Natural killer cell (primary cell): ENCODE measurements at regions not wholly inside any gene's neighbourhood (a gene's known extent, or its start where the extent isn't known, plus 50 kb on each side); places are given as distances from the start of the nearest gene placed in this dataset.

Source experiments
- ATAC-seq, 3 donors: fragments of 150-1000 bp in 2 of 3; fragments of 200-7000 bp in 1 of 3; cut with Tn5 transposase; 1 replicate in 1 of 3; 2 replicates in 2 of 3; pipeline ENCODE4 v1.10.0; 2021; ENCODE audit warnings: mild to moderate bottlenecking in 2 of 3, moderate library complexity in 2 of 3
- DNase-seq, 2 donors: peaks; one replicate each; pipeline versions ENCODE4 v3.0.0 to v3.0.0-alpha.2; 2013 to 2021; ENCODE audit warnings: mixed read lengths in 1 of 2
- H3K27ac ChIP-seq: one replicate; pipeline ENCODE4 v1.5.1; 2013; ENCODE audit warnings: mild to moderate bottlenecking, low read length
- H3K27me3 ChIP-seq: one replicate; pipeline ENCODE4 v1.6.1; 2013; ENCODE audit warnings: low read length; ENCODE audit not compliant: control insufficient read depth, insufficient read depth
- H3K36me3 ChIP-seq: one replicate; pipeline ENCODE4 v1.6.1; 2013; ENCODE audit warnings: low read length; ENCODE audit not compliant: control insufficient read depth, insufficient read depth
- H3K4me1 ChIP-seq: one replicate; pipeline ENCODE4 v1.6.1; 2013; ENCODE audit warnings: low read length; ENCODE audit not compliant: control insufficient read depth, insufficient read depth
- H3K4me3 ChIP-seq: one replicate; pipeline ENCODE4 v1.5.1; 2013; ENCODE audit warnings: low read length
- H3K9me3 ChIP-seq: one replicate; pipeline ENCODE4 v1.6.1; 2013; ENCODE audit warnings: low read length; ENCODE audit not compliant: control insufficient read depth, insufficient read depth
- H3K27ac Mint-ChIP-seq, 2 donors: one replicate each; pipeline ENCODE4 v1.8.0; 2022; ENCODE audit warnings: mild to moderate bottlenecking in 2 of 2, mixed read lengths in 2 of 2, moderate library complexity in 1 of 2
- H3K27me3 Mint-ChIP-seq, 2 donors: one replicate each; pipeline ENCODE4 v1.8.0; 2022; ENCODE audit warnings: low read depth in 2 of 2, mixed read lengths in 2 of 2
- H3K36me3 Mint-ChIP-seq: one replicate; pipeline ENCODE4 v1.8.0; 2022; ENCODE audit warnings: mixed read lengths
- H3K4me1 Mint-ChIP-seq, 2 donors: one replicate each; pipeline ENCODE4 v1.8.0; 2022; ENCODE audit warnings: mixed read lengths in 2 of 2
- H3K4me3 Mint-ChIP-seq: one replicate; pipeline ENCODE4 v1.8.0; 2022; ENCODE audit warnings: mild to moderate bottlenecking, moderate library complexity, mixed read lengths
- H3K9me3 Mint-ChIP-seq, 2 donors: one replicate each; pipeline ENCODE4 v1.8.0; 2022; ENCODE audit warnings: mixed read lengths in 2 of 2
- WGBS: methylation state at CpG from one replicate; pipeline ENCODE4 v1.1.7; 2013; ENCODE audit warnings: missing lambda C conversion rate; ENCODE audit not compliant: insufficient coverage; 5-methylcytosine and 5-hydroxymethylcytosine counted together
- intact Hi-C: fragments of 100-400 bp; cut with micrococcal nuclease; formaldehyde crosslinking; loops from one replicate; pipeline ENCODE4 v1.14.2; 2022
- TF ChIP-seq, protein P1 (sequence below): fragments of 200-600 bp; IDR thresholded peaks from one replicate; pipeline ENCODE4 v1.8.0; 2022; ENCODE audit warnings: antibody characterized with exemption

GRCh38 chr4:106753426-106753825 lies 282.7 kb downstream of the DKK2 start:
- intact Hi-C loops, result no loop called here
- H3K9me3 Mint-ChIP-seq, result peaks cover 5 to 7% of the 10 kb centered on the region in 2 donors
- no peaks in the 10 kb centered on the region for H3K27me3 Mint-ChIP-seq
- H3K4me1 ChIP-seq, result no peaks in the 10 kb centered on the region
- DNase-seq (no peak), ATAC-seq (no peak)
- no peaks in the 10 kb centered on the region for H3K4me1 Mint-ChIP-seq
- H3K27ac ChIP-seq, result no peak overlapping the region
- H3K27me3 ChIP-seq, result no peaks in the 10 kb centered on the region
- H3K36me3 ChIP-seq, result no peaks in the 10 kb centered on the region
- no peak overlapping the region for H3K27ac Mint-ChIP-seq
- no peak overlapping the region for H3K4me3 ChIP-seq
- H3K36me3 Mint-ChIP-seq, result no peaks in the 10 kb centered on the region
- TF ChIP-seq, protein P1, sequence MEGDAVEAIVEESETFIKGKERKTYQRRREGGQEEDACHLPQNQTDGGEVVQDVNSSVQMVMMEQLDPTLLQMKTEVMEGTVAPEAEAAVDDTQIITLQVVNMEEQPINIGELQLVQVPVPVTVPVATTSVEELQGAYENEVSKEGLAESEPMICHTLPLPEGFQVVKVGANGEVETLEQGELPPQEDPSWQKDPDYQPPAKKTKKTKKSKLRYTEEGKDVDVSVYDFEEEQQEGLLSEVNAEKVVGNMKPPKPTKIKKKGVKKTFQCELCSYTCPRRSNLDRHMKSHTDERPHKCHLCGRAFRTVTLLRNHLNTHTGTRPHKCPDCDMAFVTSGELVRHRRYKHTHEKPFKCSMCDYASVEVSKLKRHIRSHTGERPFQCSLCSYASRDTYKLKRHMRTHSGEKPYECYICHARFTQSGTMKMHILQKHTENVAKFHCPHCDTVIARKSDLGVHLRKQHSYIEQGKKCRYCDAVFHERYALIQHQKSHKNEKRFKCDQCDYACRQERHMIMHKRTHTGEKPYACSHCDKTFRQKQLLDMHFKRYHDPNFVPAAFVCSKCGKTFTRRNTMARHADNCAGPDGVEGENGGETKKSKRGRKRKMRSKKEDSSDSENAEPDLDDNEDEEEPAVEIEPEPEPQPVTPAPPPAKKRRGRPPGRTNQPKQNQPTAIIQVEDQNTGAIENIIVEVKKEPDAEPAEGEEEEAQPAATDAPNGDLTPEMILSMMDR, result no peak
- H3K4me3 Mint-ChIP-seq, result no peak overlapping the region
- 50% methylated on average over 2 of the region's 3 CpGs for WGBS
- H3K9me3 ChIP-seq, result peaks cover 3% of the 10 kb centered on the region

DNA sequence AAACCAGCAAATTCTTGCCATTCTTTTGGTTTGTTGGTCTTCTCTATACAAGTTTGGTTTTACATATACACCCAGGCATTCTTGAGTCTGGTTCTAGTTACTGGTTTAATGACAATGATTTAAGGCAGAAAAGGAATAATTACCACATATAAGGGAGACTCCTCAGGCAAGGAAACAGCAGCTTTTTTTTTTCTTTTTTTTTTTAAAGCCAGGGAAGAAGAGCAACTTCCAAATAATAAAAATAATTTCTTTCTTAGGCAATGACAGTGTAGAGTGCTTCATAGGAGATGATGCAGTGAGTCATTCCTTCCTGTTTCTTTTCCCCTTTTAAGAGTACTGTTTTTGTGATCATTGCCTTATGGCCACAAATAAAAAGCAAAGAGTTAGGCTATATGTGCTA lies 289.7 kb downstream of the DKK2 start:
- Histone ChIP-seq H3K4me3 (no peak overlapping the region), H3K4me1 (no peaks in the 10 kb centered on the region), H3K27ac (no peak overlapping the region), H3K27me3 (no peaks in the 10 kb centered on the region), H3K36me3 (no peaks in the 10 kb centered on the region), H3K9me3 (no peaks in the 10 kb centered on the region)
- intact Hi-C loops, result no loop called here
- Mint-ChIP-seq H3K27ac (no peak overlapping the region), H3K36me3 (peaks cover 6% of the 10 kb centered on the region), H3K27me3 (no peaks in the 10 kb centered on the region), H3K4me3 (no peak overlapping the region), H3K9me3 (peaks cover 11 to 14% of the 10 kb centered on the region in 2 donors), H3K4me1 (no peaks in the 10 kb centered on the region)
- TF ChIP-seq, protein P1, result no peak
- no peak for DNase-seq
- ATAC-seq, result no peak

- Mint-ChIP-seq H3K27me3 (no peaks in the 10 kb centered on the region), H3K9me3 (peaks cover 6 to 9% of the 10 kb centered on the region in 2 donors), H3K4me1 (no peaks in the 10 kb centered on the region), H3K36me3 (no peaks in the 10 kb centered on the region), H3K27ac (no peak overlapping the region), H3K4me3 (no peak overlapping the region)
- 79% methylated on average over 1 of the region's 5 CpGs for WGBS
- Histone ChIP-seq H3K36me3 (no peaks in the 10 kb centered on the region), H3K9me3 (no peaks in the 10 kb centered on the region), H3K4me3 (no peak overlapping the region), H3K4me1 (no peaks in the 10 kb centered on the region), H3K27me3 (no peaks in the 10 kb centered on the region), H3K27ac (no peak overlapping the region)
- DNase-seq (no peak), ATAC-seq (no peak)
- TF ChIP-seq, protein P1, result no peak
- intact Hi-C loops, result no loop called here
These were observed 298.0 kb downstream of the DKK2 start for GRCh38 chr4:106738121-106738520.

- Histone ChIP-seq H3K36me3 (no peaks in the 10 kb centered on the region), H3K9me3 (no peaks in the 10 kb centered on the region), H3K4me1 (no peaks in the 10 kb centered on the region), H3K4me3 (no peak overlapping the region), H3K27ac (no peak overlapping the region), H3K27me3 (no peaks in the 10 kb centered on the region)
- Mint-ChIP-seq H3K4me3 (no peak overlapping the region), H3K36me3 (no peaks in the 10 kb centered on the region), H3K27ac (no peak overlapping the region), H3K27me3 (no peaks in the 10 kb centered on the region), H3K4me1 (no peaks in the 10 kb centered on the region), H3K9me3 (peaks cover 3 to 7% of the 10 kb centered on the region in 2 donors)
- TF ChIP-seq, protein P1, result no peak
- no peak for DNase-seq
- ATAC-seq, result no peak
- intact Hi-C loops, result no loop called here
- 61% methylated on average over 1 of the region's 1 CpG for WGBS
These were observed 317.6 kb downstream of the DKK2 start for GRCh38 chr4:106718548-106718947.
